ENCODE measurements at regions not wholly inside any gene's neighbourhood (a gene's known extent, or its start where the extent isn't known, plus 50 kb on each side); places are given as distances from the start of the nearest gene placed in this dataset.

- DNase-seq (ENCODE audit: low read depth, low spot score): no peak
Observed at GRCh38 chr9:79011461-79011860, 560.3 kb upstream of the TLE4 start.

DNA sequence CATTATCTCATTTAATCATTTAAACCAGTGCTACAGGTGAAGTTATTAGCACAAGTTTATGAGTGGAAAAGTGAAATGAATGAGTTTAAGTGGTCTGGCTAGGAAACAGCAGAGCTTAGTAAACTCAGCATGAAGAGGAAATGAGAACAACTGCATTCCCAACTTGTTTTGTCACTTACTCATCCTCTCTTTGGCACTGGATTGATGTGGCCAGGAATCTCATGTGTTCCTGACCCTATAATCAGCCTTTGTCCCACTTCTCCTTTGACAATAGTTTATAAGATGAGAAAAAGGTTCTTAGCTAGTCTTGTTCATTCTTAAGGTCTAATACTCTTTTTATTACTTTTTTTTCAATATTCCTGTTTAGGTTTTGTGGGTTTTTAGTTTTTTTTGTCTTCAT lies 559.2 kb upstream of the TLE4 start:
- no peak for DNase-seq (ENCODE audit: low read depth, low spot score)

- DNase-seq (ENCODE audit: low read depth, low spot score): no peak
Observed at GRCh38 chr9:79013715-79014610, 557.8 kb upstream of the TLE4 start.

- no peak for DNase-seq (ENCODE audit: low read depth, low spot score)
Observed at GRCh38 chr9:79014929-79015699, 556.7 kb upstream of the TLE4 start.

DNA sequence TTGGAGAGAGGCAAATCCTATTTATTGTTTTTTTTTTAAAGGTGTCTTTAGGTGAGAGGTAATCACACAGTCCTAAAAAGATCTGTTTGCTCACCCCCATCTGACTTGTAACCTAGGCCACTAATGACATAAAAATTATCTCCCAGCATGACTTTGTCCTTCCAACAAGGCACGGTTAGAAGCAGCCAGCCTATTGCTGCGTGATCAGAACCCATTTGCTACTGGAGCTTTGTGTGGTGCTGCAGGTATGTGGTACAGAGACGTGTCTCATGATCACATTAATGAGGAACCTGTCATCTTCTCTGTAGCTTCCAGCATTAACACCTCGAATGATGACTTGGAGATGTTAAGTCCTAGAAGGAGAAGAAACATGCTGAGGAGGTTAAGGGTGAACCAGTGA lies 555.8 kb upstream of the TLE4 start:
- DNase-seq (ENCODE audit: low read depth, low spot score): no peak

- DNase-seq (ENCODE audit: low read depth, low spot score): no peak
Observed at GRCh38 chr9:79020276-79020675, 551.5 kb upstream of the TLE4 start.

DNA sequence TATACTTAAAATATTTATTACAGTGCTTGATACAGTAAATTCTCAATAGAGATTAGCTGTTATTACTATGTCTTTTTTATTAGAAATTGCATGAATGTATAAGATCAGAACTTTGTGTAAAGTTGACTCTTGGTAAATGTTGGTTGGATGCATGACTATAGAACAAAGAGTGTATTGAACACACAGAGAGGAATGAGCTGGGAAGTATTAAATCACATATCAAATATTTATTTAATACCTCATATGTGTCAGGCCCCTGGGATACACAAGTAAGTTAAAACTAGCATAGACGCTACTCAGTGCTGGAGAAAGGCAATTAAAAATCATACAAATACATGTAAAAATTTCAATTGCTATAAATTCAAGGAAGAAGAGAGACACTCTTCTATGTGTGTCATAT lies 550.7 kb upstream of the TLE4 start:
- DNase-seq (ENCODE audit: low read depth, low spot score): no peak

- no peak for DNase-seq (ENCODE audit: low read depth, low spot score)
Observed at GRCh38 chr9:79023134-79023580, 548.6 kb upstream of the TLE4 start.

GRCh38 chr9:79026316-79026715 lies 545.4 kb upstream of the TLE4 start:
- DNase-seq (ENCODE audit: low read depth, low spot score): no peak

DNA sequence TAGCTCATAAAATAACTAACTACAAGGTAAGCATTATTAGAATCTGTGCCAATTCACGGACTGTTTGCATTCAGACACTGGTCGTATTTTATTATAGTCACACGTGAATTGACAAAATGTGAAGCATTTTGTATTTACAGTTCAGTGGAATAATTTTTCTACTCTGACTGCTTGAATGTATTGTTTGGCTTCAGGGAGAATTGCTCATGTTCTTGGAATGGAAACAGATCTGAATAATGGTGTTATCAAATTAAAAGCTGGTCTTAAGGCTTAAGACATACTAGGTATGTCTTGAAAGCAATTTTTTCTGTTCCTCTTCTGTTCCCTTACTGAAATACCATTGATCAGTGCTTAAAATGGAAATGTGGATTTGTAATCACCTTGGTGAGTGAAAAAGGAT lies 543.7 kb upstream of the TLE4 start:
- DNase-seq (ENCODE audit: low read depth, low spot score): no peak

- DNase-seq (ENCODE audit: low read depth, low spot score): no peak
Observed at GRCh38 chr9:79034583-79034982, 537.2 kb upstream of the TLE4 start.

DNA sequence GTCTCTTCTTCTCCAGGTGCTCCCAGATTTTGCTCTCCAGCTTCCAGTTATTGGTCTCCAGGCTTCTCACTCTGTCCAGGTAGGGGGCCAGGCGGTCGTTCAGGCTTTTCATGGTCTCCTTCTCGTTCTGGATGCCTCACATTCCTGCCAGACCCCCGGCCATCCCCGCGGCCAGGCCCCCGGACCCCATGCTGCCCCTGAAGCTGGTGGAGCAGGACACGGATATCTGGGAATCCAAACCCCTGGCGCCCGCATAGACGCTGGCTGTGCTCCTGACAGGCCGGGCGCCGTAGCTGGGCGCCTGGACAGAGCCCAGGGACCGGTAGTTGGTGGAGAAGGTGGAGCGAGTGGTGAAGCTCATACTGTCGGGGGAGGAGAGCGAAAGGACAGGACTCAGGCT lies 534.4 kb upstream of the TLE4 start:
- DNase-seq (ENCODE audit: low read depth, low spot score): no peak

GRCh38 chr9:79040671-79041070 lies 531.1 kb upstream of the TLE4 start:
- DNase-seq (ENCODE audit: low read depth, low spot score): no peak

GRCh38 chr9:79041266-79041665 lies 530.5 kb upstream of the TLE4 start:
- no peak for DNase-seq (ENCODE audit: low read depth, low spot score)

DNA sequence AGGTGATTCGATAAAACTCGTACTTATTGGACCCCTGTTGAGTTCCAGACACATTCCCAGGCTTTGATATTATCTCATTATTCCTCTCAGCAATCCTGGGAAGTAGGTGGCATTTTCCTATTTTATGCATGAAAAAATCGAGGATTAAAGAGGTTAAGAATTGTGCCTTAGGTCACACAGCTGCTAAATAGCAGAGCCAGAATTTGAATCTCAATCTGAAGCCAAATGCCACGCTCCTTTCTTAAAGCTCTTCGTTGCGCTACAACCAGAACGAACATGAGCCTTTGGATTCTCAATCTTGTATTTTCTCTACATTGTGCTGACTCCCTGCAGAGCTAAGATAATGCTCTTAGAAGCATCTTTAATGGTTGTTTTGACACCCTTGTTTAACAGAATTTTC lies 527.8 kb upstream of the TLE4 start:
- no peak for DNase-seq (ENCODE audit: low read depth, low spot score)

DNA sequence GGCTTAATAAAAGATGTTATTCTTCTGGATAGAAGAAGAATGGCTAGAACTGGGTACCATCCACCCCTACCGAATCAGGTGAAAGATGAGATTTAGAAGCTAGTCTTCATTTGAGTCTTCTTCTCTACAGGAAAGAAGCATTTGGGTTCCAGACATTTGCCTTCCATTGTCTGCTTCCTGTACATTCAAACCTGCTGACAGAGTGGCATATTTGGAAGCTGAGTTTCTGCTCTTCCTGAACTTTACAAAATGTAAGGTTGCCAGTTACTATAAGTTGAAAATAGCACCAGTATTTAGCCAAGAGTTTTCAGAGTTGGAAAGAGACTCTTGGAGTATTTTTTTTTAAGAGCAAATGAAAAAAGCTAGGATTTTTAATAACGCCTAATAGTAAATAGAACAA lies 525.4 kb upstream of the TLE4 start:
- DNase-seq (ENCODE audit: low read depth, low spot score): no peak

DNA sequence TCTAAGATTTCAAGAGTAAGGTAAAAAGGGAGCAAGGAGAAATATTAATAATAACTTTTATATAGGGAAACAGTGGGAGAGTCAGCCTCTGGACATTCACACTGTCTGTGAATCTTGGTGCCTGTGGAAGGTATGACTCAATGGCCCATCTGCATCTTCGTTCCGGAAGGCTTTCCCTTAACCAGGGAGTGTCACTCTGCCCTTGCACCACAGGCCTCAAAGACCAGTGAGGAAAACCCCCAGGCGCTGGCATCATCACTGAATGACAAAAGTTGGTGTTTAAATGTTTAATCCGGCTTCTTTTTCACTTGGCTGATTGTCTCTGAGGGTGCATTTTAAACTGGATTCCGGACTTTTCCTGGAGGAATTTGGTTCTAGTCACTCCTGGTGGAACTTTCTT lies 522.4 kb upstream of the TLE4 start:
- no peak for DNase-seq (ENCODE audit: low read depth, low spot score)

- DNase-seq (ENCODE audit: low read depth, low spot score): no peak
Observed at GRCh38 chr9:79053598-79053997, 518.2 kb upstream of the TLE4 start.

GRCh38 chr9:79054500-79054899 lies 517.3 kb upstream of the TLE4 start:
- DNase-seq (ENCODE audit: low read depth, low spot score): no peak

GRCh38 chr9:79056041-79056440 lies 515.7 kb upstream of the TLE4 start:
- DNase-seq (ENCODE audit: low read depth, low spot score): no peak

DNA sequence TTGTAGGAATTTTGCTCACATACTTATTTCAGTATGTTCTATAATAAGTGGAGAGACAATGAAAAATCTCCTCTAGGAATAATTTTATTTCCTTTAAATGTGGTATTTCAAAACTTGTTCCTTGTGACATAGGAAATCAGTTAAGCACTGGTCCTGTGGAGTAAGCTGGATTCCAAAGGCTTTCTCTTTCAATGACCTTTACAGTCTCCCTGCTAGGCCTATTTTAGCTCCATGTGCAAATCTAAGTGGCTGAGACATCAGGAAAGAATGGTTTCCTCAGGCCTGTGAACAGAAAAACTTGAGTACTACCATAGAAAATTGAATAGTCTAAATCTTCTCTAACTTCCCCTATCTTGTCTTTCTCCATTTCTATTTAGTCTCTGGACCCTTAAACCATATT lies 514.2 kb upstream of the TLE4 start:
- no peak for DNase-seq (ENCODE audit: low read depth, low spot score)

DNA sequence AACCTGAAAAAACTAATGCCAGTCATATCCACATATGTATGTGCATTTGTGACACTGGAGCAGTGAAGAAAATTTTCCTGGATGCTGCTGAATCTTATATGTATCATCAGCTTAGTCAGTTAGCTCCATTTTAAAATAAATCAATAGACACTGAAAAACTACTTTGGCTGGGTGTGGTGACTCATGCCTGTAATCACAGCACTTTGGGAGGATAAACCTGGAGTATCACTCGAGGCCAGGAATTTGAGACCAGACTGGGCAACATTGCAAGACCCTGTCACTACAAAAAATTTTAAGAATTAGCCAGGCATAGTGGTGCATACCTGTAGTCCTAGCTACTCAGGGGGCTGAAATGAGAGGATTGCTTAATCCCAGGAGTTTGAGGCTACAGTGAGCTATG lies 511.0 kb upstream of the TLE4 start:
- no peak for DNase-seq (ENCODE audit: low read depth, low spot score)

All from activated naive CD8-positive, alpha-beta T cell treated with anti-CD3 and anti-CD28 coated beads, Interleukin-2, amount 50 U/mL, for 16 hours (primary cell).